Liver (tissue), 3 donors: ENCODE measurements at regions not wholly inside any gene's neighbourhood (a gene's known extent, or its start where the extent isn't known, plus 50 kb on each side); places are given as distances from the start of the nearest gene placed in this dataset.

Experiments
- ATF3 ChIP-seq: IDR thresholded peaks from 2 replicates; pipeline ENCODE4 v1.6.1; 2016; ENCODE audit warnings: antibody characterized with exemption
- EGR1 ChIP-seq, 2 donors: IDR thresholded peaks; 2 replicates each; pipeline ENCODE4 v1.6.1; 2016 to 2018; ENCODE audit warnings: antibody characterized with exemption in 2 of 2, low read depth in 2 of 2
- GABPA ChIP-seq, 2 donors: IDR thresholded peaks in 1 of 2; conservative IDR thresholded peaks in 1 of 2; 2 replicates each; pipeline ENCODE4 v1.6.1; 2016; ENCODE audit warnings: antibody characterized with exemption in 2 of 2, mild to moderate bottlenecking in 1 of 2, moderate library complexity in 1 of 2
- RAD21 ChIP-seq, 2 donors: IDR thresholded peaks; 2 replicates each; pipeline ENCODE4 v1.6.1; 2016; ENCODE audit warnings: antibody characterized with exemption in 2 of 2, mild to moderate bottlenecking in 2 of 2
- SP1 ChIP-seq: IDR thresholded peaks from 2 replicates; pipeline ENCODE4 v1.6.1; 2018; ENCODE audit warnings: antibody characterized with exemption, mild to moderate bottlenecking
- TAF1 ChIP-seq: conservative IDR thresholded peaks from 2 replicates; pipeline ENCODE4 v1.6.1; 2016; ENCODE audit warnings: antibody characterized with exemption, mild to moderate bottlenecking
- YY1 ChIP-seq: IDR thresholded peaks from 2 replicates; pipeline ENCODE4 v1.6.1; 2016; ENCODE audit warnings: antibody characterized with exemption, mild to moderate bottlenecking
- ZBTB33 ChIP-seq: IDR thresholded peaks from 2 replicates; pipeline ENCODE4 v1.6.1; 2016; ENCODE audit warnings: antibody characterized with exemption
- TF ChIP-seq, protein P1 (sequence below): fragments of 150-350 bp; IDR thresholded peaks from 2 replicates; pipeline ENCODE4 v1.5.1; 2017; ENCODE audit warnings: improper control_type of control experiment, low read depth, low read length; ENCODE audit not compliant: missing input control
- TF ChIP-seq, protein P2 (sequence below): IDR thresholded peaks from 2 replicates; pipeline ENCODE4 v1.6.1; 2016; ENCODE audit warnings: antibody characterized with exemption, mild to moderate bottlenecking
- TF ChIP-seq, protein P3 (sequence below): IDR thresholded peaks from 2 replicates; pipeline ENCODE4 v1.6.1; 2016; ENCODE audit warnings: antibody characterized with exemption
- donor health status: healthy.
- donor health status: healthy.

- TF ChIP-seq, protein P1, sequence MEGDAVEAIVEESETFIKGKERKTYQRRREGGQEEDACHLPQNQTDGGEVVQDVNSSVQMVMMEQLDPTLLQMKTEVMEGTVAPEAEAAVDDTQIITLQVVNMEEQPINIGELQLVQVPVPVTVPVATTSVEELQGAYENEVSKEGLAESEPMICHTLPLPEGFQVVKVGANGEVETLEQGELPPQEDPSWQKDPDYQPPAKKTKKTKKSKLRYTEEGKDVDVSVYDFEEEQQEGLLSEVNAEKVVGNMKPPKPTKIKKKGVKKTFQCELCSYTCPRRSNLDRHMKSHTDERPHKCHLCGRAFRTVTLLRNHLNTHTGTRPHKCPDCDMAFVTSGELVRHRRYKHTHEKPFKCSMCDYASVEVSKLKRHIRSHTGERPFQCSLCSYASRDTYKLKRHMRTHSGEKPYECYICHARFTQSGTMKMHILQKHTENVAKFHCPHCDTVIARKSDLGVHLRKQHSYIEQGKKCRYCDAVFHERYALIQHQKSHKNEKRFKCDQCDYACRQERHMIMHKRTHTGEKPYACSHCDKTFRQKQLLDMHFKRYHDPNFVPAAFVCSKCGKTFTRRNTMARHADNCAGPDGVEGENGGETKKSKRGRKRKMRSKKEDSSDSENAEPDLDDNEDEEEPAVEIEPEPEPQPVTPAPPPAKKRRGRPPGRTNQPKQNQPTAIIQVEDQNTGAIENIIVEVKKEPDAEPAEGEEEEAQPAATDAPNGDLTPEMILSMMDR = no peak
- no peak for TF ChIP-seq TAF1
- TF ChIP-seq, protein P2, sequence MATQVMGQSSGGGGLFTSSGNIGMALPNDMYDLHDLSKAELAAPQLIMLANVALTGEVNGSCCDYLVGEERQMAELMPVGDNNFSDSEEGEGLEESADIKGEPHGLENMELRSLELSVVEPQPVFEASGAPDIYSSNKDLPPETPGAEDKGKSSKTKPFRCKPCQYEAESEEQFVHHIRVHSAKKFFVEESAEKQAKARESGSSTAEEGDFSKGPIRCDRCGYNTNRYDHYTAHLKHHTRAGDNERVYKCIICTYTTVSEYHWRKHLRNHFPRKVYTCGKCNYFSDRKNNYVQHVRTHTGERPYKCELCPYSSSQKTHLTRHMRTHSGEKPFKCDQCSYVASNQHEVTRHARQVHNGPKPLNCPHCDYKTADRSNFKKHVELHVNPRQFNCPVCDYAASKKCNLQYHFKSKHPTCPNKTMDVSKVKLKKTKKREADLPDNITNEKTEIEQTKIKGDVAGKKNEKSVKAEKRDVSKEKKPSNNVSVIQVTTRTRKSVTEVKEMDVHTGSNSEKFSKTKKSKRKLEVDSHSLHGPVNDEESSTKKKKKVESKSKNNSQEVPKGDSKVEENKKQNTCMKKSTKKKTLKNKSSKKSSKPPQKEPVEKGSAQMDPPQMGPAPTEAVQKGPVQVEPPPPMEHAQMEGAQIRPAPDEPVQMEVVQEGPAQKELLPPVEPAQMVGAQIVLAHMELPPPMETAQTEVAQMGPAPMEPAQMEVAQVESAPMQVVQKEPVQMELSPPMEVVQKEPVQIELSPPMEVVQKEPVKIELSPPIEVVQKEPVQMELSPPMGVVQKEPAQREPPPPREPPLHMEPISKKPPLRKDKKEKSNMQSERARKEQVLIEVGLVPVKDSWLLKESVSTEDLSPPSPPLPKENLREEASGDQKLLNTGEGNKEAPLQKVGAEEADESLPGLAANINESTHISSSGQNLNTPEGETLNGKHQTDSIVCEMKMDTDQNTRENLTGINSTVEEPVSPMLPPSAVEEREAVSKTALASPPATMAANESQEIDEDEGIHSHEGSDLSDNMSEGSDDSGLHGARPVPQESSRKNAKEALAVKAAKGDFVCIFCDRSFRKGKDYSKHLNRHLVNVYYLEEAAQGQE = no peak
- TF ChIP-seq ATF3 = no peak
- TF ChIP-seq, protein P3, sequence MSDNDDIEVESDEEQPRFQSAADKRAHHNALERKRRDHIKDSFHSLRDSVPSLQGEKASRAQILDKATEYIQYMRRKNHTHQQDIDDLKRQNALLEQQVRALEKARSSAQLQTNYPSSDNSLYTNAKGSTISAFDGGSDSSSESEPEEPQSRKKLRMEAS = no peak
- no peak for TF ChIP-seq YY1
- no peak for TF ChIP-seq RAD21 (IDR thresholded peaks at IDR 0.05)
- no peak for TF ChIP-seq GABPA (IDR thresholded peaks at IDR 0.05 in 1 of 2, conservative IDR thresholded peaks at IDR 0.05 in 1 of 2)
- TF ChIP-seq SP1 = no peak
- no peak for TF ChIP-seq ZBTB33
- TF ChIP-seq EGR1 (IDR thresholded peaks at IDR 0.05; ENCODE audit: low read depth in 2 of 2) = no peak
Observed at GRCh38 chr3:88623709-88624108, 473.9 kb downstream of the C3orf38 start.
